GM23248 (cell line): ENCODE measurements at regions not wholly inside any gene's neighbourhood (a gene's known extent, or its start where the extent isn't known, plus 50 kb on each side); places are given as distances from the start of the nearest gene placed in this dataset.

Experiments
- EZH2 ChIP-seq: fragments of 200-600 bp; sonication (generic); IDR thresholded peaks from 2 replicates; pipeline ENCODE4 v1.6.1; 2018; ENCODE audit warnings: antibody characterized with exemption, mild to moderate bottlenecking; ENCODE audit not compliant: insufficient read depth, poor library complexity, severe bottlenecking
- EZH2phosphoT487 ChIP-seq: fragments of 200-600 bp; sonication (generic); IDR thresholded peaks from 2 replicates; pipeline ENCODE4 v1.6.1; 2018; ENCODE audit warnings: antibody characterized with exemption, moderate library complexity, mild to moderate bottlenecking, low read depth; ENCODE audit not compliant: insufficient read depth

DNA sequence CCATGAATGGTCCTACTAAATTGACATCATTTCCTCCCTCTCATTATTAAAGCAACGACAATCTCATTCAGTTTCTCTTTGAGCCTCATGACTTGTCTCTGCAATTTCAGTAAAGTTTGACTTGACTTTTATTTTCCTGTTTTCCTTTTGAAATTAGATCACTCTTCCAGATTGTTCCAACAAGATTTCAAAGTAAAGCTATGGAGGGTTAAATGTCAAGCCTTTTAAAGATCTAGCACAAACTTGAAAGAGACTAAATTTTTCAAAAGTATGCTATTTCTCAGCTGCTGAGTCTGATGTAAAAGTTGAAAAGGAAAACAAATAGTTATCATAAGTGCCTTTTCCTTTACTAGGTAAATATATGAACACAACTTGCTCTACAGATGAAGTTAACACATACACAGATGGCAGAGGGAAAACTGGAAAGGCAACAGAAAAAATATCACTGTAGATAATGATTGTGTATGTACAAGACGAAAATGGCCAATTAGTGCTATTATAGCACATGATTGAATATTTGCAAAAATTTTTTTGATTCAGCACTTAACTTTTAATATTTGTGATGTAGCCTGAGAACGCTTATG lies 200.6 kb downstream of the WDR11 start:
- TF ChIP-seq EZH2 = no peak
- TF ChIP-seq EZH2phosphoT487 = no peak
